Caco-2 (cell line): ENCODE measurements at regions not wholly inside any gene's neighbourhood (a gene's known extent, or its start where the extent isn't known, plus 50 kb on each side); places are given as distances from the start of the nearest gene placed in this dataset.
A peak's percentile ranks its signal among the peaks of the same experiment; 100 is the strongest.

Source experiments
- BruUV-seq: library from RNA; stranded (reverse); fragments of 400-500 nt; replicated peaks from 2 replicates; lab custom pipeline; 2021; lab: Mats Ljungman, UMichigan
- CTCF ChIA-PET: fragments of 300-600 bp; sonication (Branson Sonifier 250); formaldehyde crosslinking; loops from one replicate; lab custom pipeline; 2022; ENCODE audit warnings: antibody characterized with exemption; lab: Charles Lee
- POLR2A ChIA-PET: fragments of 300-600 bp; sonication (Branson Sonifier 250); formaldehyde crosslinking; loops from one replicate; lab custom pipeline; 2022; ENCODE audit warnings: antibody characterized with exemption; lab: Charles Lee
- DNase-seq, 2 experiments: peaks; one replicate each; pipeline versions ENCODE4 v3.0.0 to v3.0.0-alpha.2; 2020 to 2022
- H3K27me3 ChIP-seq: replicated peaks from 2 replicates; pipeline ENCODE4 v1.6.0; 2011; ENCODE audit warnings: low read length; ENCODE audit not compliant: control insufficient read depth, insufficient read depth
- H3K36me3 ChIP-seq: 2 replicates; pipeline ENCODE4 v1.5.1; 2011; ENCODE audit warnings: low read length; ENCODE audit not compliant: control insufficient read depth, insufficient read depth
- H3K4me1 ChIP-seq: fragments of 250-450 bp; sonication (Bioruptor Pico); 2 replicates; pipeline ENCODE4 v1.5.1; 2020; ENCODE audit warnings: mild to moderate bottlenecking
- H3K4me3 ChIP-seq: 2 replicates; pipeline ENCODE4 v1.5.1; 2011; ENCODE audit warnings: low read depth, mild to moderate bottlenecking, control low read depth, low read length
- H3K9me3 ChIP-seq: fragments of 250-450 bp; sonication (Bioruptor Pico); 2 replicates; pipeline ENCODE4 v1.5.1; 2020; ENCODE audit warnings: mild to moderate bottlenecking, moderate library complexity
- H3K27ac Mint-ChIP-seq: one replicate; pipeline ENCODE4 v1.8.0; 2022; ENCODE audit warnings: mixed read lengths; ENCODE audit not compliant: unreplicated experiment
- H3K27me3 Mint-ChIP-seq: one replicate; pipeline ENCODE4 v1.8.0; 2022; ENCODE audit warnings: mixed read lengths; ENCODE audit not compliant: insufficient read depth, unreplicated experiment
- H3K36me3 Mint-ChIP-seq: one replicate; pipeline ENCODE4 v1.8.0; 2022; ENCODE audit warnings: mild to moderate bottlenecking, mixed read lengths; ENCODE audit not compliant: insufficient read depth, unreplicated experiment
- H3K4me1 Mint-ChIP-seq: one replicate; pipeline ENCODE4 v1.8.0; 2022; ENCODE audit warnings: low read depth, mixed read lengths; ENCODE audit not compliant: unreplicated experiment
- H3K4me3 Mint-ChIP-seq: one replicate; pipeline ENCODE4 v1.8.0; 2022; ENCODE audit warnings: mild to moderate bottlenecking, moderate library complexity, mixed read lengths; ENCODE audit not compliant: unreplicated experiment
- H3K9me3 Mint-ChIP-seq: one replicate; pipeline ENCODE4 v1.8.0; 2022; ENCODE audit warnings: mixed read lengths; ENCODE audit not compliant: unreplicated experiment
- CTCF ChIP-seq, 2 experiments: fragments of 200-600 bp in 1 of 2; IDR thresholded peaks; 1 replicate in 1 of 2; 2 replicates in 1 of 2; pipeline versions ENCODE4 v1.5.1 to v1.8.0; 2011 to 2022; ENCODE audit warnings: antibody characterized with exemption in 1 of 2, control low read depth in 1 of 2, inconsistent platforms in 1 of 2, low read depth in 1 of 2, low read length in 1 of 2, mild to moderate bottlenecking in 1 of 2, moderate library complexity in 1 of 2; ENCODE audit not compliant: insufficient read depth in 1 of 2, severe bottlenecking in 1 of 2, unreplicated experiment in 1 of 2
- intact Hi-C: fragments of 100-400 bp; cut with micrococcal nuclease; formaldehyde crosslinking; loops from one replicate; pipeline ENCODE4 v1.10.0; 2022; ENCODE audit not compliant: unreplicated experiment

GRCh38 chr7:9625953-9626352 is 1192.5 kb downstream of the NXPH1 start:
- no peaks in the 10 kb centered on the region for H3K36me3 ChIP-seq
- H3K36me3 Mint-ChIP-seq, result no peaks in the 10 kb centered on the region
- TF ChIP-seq CTCF (IDR thresholded peaks at IDR 0.05; ENCODE audit: insufficient read depth in 1 of 2, low read depth in 1 of 2, low read length in 1 of 2, severe bottlenecking in 1 of 2, unreplicated experiment in 1 of 2), result no peak
- H3K9me3 Mint-ChIP-seq, result no peaks in the 10 kb centered on the region
- no peaks in the 10 kb centered on the region for H3K4me1 ChIP-seq
- no peak overlapping the region for H3K27ac Mint-ChIP-seq
- intact Hi-C loops, result no loop called here
- no peaks in the 10 kb centered on the region for H3K27me3 Mint-ChIP-seq
- ChIA-PET CTCF (no interaction called here), POLR2A (no interaction called here)
- H3K9me3 ChIP-seq, result no peaks in the 10 kb centered on the region
- no peaks in the 10 kb centered on the region for H3K27me3 ChIP-seq
- no peak overlapping the region for H3K4me3 Mint-ChIP-seq
- no peak overlapping the region for H3K4me3 ChIP-seq
- no TSS peak for BruUV-seq
- DNase-seq, result no peak
- no peaks in the 10 kb centered on the region for H3K4me1 Mint-ChIP-seq

GRCh38 chr7:9645756-9646155 is 1212.3 kb downstream of the NXPH1 start:
- H3K36me3 Mint-ChIP-seq, result no peaks in the 10 kb centered on the region
- intact Hi-C loops, result no loop called here
- no TSS peak for BruUV-seq
- H3K4me1 Mint-ChIP-seq, result no peaks in the 10 kb centered on the region
- no peak overlapping the region for H3K27ac Mint-ChIP-seq
- H3K4me1 ChIP-seq, result no peaks in the 10 kb centered on the region
- no peak overlapping the region for H3K4me3 ChIP-seq
- H3K4me3 Mint-ChIP-seq, result no peak overlapping the region
- no peak for TF ChIP-seq CTCF (IDR thresholded peaks at IDR 0.05; ENCODE audit: insufficient read depth in 1 of 2, low read depth in 1 of 2, low read length in 1 of 2, severe bottlenecking in 1 of 2, unreplicated experiment in 1 of 2)
- ChIA-PET POLR2A (no interaction called here), CTCF (no interaction called here)
- no peaks in the 10 kb centered on the region for H3K9me3 ChIP-seq
- H3K36me3 ChIP-seq, result no peaks in the 10 kb centered on the region
- no peaks in the 10 kb centered on the region for H3K9me3 Mint-ChIP-seq
- H3K27me3 Mint-ChIP-seq, result no peaks in the 10 kb centered on the region
- H3K27me3 ChIP-seq, result no peaks in the 10 kb centered on the region
- DNase-seq, result no peak

GRCh38 chr7:9657257-9657656 is 1223.8 kb downstream of the NXPH1 start:
- Mint-ChIP-seq H3K27ac (no peak overlapping the region), H3K27me3 (no peaks in the 10 kb centered on the region), H3K36me3 (no peaks in the 10 kb centered on the region), H3K4me1 (no peaks in the 10 kb centered on the region), H3K4me3 (no peak overlapping the region), H3K9me3 (no peaks in the 10 kb centered on the region)
- no peak overlapping the region for H3K4me3 ChIP-seq
- H3K36me3 ChIP-seq, result no peaks in the 10 kb centered on the region
- no peaks in the 10 kb centered on the region for H3K4me1 ChIP-seq
- no peaks in the 10 kb centered on the region for H3K9me3 ChIP-seq
- no TSS peak for BruUV-seq
- peak in 1 of 2 experiments; percentile 19 for TF ChIP-seq CTCF (IDR thresholded peaks at IDR 0.05; ENCODE audit: insufficient read depth in 1 of 2, low read depth in 1 of 2, low read length in 1 of 2, severe bottlenecking in 1 of 2, unreplicated experiment in 1 of 2)
- intact Hi-C loops, result no loop called here
- no peaks in the 10 kb centered on the region for H3K27me3 ChIP-seq
- peak in 1 of 2 experiments; percentile 6 for DNase-seq
- ChIA-PET POLR2A (no interaction called here), CTCF (no interaction called here)
